GM19468 (cell line): ENCODE measurements at regions not wholly inside any gene's neighbourhood (a gene's known extent, or its start where the extent isn't known, plus 50 kb on each side); places are given as distances from the start of the nearest gene placed in this dataset.
A peak's percentile ranks its signal among the peaks of the same experiment; 100 is the strongest.

Experiments used
- ATAC-seq: cut with Tn5 transposase; IDR thresholded peaks from one replicate; pipeline ENCODE4 v1.9.1; 2021; ENCODE audit warnings: mild to moderate bottlenecking, moderate library complexity, moderate number of reproducible peaks; ENCODE audit not compliant: unreplicated experiment; ENCODE audit errors: extremely low read depth

- no peak for ATAC-seq
Observed at GRCh38 chr2:47315475-47315874, 53.6 kb upstream of the EPCAM start.

GRCh38 chr2:47313728-47314127, 55.4 kb upstream of the EPCAM start:
- no peak for ATAC-seq

GRCh38 chr2:47313141-47313691, 55.9 kb upstream of the EPCAM start:
- no peak for ATAC-seq

GRCh38 chr2:47312491-47312850, 56.6 kb upstream of the EPCAM start:
- ATAC-seq, result no peak

DNA sequence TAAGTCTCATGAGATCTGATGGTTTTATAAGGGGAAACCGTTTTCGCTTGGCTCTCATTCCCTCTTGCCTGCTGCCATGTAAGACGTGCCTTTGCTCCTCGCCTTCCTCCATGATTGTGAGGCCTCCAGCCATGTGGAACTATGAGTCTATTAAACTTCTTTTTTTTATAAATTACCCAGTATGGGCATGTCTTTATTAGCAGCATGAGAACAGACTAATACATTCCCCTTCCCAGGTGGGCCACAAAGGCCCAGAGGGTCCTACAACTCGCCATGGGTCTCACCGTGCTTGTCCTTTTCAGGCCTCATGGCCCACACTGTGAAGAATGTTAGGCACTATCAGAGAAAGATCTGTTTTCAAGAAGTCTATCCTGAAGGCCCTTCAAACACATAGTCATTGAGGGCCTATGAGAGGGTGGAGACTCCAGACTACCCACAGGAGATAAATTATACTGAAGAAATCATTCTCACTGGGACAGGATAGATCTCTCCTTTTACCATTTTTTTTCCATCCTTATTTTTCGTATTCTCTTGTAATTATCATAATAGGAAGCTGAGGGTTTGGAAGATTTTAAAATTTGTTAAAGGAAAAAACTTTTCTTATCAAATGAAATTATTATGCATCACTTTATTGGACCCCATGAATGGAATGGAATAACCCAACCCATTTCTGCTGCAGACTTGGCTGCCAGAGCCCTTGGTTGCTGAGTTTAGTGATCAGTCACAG, 57.2 kb upstream of the EPCAM start:
- no peak for ATAC-seq

DNA sequence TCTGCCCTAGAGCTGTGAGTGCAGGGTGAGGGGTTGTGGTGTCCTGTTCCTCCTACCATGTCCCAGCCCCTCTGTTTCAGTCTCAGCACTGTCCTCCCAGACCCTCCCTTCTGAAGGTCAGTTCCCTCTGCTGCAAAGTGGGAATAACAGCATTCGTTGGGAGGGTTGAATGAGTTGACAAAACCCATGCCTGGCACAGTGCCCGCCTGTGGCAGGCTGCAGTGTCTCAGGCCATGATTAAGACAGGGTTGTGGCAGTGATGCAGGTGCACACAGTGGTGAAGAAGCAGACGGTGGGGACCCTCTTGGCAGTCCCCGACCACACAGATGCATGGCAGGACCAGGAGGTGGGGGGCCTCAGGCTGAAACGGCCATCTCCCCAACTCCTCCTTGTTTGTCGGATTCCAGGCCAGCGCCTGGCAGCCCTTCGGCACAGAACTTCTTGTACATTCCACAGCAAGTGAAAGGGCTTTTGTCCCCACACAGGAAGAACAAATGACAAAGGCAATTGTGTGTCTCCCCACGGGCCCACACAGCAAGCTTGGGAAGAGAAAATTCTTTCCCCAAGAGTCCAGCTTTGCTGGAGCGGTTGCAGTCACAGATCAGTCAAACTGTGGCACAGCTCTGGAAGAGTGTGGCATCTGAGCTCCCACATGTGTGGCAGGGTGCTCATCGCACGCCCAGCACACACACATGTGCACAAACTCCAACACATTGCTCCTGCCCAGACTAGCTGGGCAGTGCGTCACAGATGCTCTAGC, 58.1 kb upstream of the EPCAM start:
- no peak for ATAC-seq

DNA sequence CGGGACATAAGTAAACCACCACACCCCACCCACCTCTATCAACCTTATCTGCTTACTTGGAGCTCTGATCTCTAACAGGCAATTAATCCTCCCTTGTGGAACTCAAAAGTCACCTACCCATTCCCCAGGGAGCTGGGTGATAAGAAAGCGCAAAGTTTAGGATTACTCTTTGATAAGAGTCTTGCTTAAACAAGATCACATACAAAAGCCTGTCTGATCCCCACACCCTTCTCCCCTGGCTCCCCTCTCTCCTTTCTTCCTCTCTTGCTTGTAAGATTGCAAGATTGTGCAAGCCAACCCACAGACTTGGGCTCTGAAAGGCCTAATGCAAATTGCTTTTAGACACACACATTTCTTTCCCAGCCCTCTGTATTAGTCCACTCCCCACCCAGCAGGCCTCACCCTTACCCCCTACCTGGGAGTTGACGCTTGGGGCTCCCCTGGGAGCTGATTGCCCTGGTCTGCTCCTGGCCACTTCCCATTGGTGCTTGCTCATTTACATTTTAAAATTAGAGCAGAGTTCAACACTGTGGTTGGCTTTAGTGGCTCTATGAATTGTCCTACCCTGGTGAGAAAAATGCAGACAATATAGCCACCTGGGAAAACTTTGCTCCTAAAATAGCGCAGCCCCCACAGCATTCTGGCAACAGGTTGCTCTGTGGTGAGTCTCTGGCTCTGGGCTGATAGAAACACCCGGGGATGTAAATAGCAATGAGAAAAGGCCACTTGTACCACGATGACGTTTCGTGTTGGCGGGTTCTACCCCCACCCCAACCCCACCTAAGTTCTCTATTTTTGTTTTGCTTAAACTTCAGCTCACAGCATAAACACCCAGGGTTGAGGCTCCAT, 58.9 kb upstream of the EPCAM start:
- peak; percentile 84 for ATAC-seq

GRCh38 chr2:47309472-47309951, 59.6 kb upstream of the EPCAM start:
- ATAC-seq, result no peak

DNA sequence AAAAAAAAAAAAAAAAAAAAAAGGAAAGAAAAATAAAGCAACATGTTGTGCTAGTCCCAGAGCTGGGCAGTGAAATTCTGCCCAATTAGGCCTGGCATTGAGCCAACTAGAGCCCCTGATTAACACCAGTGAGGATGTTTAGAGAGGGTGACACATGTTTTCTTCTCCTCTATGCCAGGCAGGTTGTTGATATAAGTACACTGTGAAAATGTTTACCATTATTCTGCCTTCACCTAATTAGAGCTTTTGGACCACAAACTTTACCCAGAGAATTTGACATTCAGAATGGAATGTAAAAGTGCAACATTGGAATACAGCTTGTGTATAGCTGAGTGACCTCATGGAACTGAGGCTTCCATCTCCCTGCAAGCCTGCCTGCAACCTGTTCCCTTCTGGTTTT, 62.0 kb upstream of the EPCAM start:
- no peak for ATAC-seq

- no peak for ATAC-seq
Observed at GRCh38 chr2:47304654-47305053, 64.5 kb upstream of the EPCAM start.

- ATAC-seq, result no peak
Observed at GRCh38 chr2:47303341-47304148, 65.6 kb upstream of the EPCAM start.

- no peak for ATAC-seq
Observed at GRCh38 chr2:47302308-47302707, 66.8 kb upstream of the EPCAM start.

DNA sequence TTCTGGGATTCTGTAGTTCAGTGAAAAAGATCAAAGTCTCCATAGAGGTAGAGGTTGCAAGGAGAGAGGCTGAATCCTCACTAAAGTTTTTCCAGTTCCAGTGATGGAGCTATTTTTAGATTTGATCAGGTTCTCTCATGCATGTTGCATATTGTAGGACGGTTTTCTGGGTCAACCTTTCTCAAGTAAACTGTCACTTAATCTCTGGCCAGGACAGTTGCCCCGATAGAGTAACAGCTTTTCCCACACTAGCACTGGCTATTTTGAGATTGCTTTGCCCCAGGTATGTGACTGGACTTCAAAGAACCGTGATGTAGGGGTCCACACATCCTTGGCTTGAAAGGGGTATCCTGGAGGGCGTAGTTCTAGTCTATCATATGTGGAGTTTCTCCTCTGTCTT, 67.4 kb upstream of the EPCAM start:
- ATAC-seq, result no peak

- ATAC-seq, result no peak
Observed at GRCh38 chr2:47301277-47301618, 67.9 kb upstream of the EPCAM start.

DNA sequence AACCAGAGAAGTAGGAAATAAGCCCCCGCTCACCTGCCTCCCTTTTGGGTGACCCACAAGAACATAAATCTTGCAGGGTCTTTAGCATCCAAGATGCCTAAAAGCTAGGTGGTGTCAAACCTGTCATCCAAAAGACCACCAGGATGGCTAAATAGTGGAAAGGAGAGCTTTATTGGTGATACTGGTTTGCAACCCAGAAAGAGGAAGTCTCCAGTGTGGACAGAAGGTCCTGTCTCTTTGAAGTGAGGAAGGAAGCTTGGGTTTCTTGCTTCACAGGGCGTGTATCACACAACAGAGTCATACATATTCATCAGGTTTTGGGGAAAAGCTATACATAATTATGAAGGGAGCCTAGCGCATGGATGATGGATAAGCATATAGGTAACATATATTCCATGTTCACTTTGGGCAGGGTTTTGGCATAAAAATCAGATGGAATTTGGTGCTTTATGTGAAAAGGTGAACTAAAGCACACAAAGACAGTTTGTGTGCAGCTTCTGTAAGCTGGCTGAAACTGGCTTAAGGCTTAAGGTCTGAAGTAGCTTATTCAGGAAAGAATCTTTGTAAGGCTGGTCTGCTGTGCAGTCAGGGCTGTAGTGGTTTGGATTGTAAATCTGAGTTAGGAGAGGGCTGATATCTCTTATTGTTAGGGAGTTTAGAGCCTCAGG, 68.4 kb upstream of the EPCAM start:
- no peak for ATAC-seq

GRCh38 chr2:47300081-47300480, 69.0 kb upstream of the EPCAM start:
- no peak for ATAC-seq

GRCh38 chr2:47299555-47299954, 69.6 kb upstream of the EPCAM start:
- no peak for ATAC-seq

- ATAC-seq, result no peak
Observed at GRCh38 chr2:47298771-47299170, 70.3 kb upstream of the EPCAM start.

DNA sequence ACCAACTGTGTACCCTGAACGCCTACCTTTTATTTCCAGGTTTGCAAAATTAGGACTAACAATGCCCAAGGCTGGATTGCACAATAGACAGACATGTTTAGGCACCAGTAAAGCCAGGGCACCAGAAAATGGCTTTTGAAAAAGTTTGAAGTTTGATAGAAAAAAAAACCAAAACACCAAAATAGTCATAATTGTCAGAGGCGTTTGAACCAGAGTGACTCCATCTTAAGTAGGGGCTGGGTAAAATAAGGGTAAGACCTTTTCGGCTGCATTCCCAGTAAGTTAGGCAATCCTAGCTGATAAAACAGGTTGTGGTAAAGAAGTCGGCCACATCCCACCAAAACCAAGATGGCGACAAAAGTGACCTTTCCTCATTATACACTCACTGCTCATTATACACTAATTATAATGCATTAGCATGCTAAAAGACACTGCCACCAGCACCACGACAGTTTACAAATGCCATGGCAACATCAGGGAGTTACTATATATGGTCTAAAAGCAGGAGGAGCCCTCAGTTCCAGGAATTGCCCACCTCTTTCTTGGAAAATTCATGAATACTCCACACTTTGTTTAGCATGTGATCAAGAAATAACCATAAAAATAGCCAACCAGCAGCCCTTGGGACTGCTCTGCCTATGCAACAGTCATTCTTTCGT, 71.2 kb upstream of the EPCAM start:
- ATAC-seq, result no peak
